ENCODE measurements at regions not wholly inside any gene's neighbourhood (a gene's known extent, or its start where the extent isn't known, plus 50 kb on each side); places are given as distances from the start of the nearest gene placed in this dataset.
"Not testable (repeated sequence)": the region's sequence is repeated elsewhere in the genome, so short reads cannot be mapped to it uniquely, and the experiment has no call there.

DNA sequence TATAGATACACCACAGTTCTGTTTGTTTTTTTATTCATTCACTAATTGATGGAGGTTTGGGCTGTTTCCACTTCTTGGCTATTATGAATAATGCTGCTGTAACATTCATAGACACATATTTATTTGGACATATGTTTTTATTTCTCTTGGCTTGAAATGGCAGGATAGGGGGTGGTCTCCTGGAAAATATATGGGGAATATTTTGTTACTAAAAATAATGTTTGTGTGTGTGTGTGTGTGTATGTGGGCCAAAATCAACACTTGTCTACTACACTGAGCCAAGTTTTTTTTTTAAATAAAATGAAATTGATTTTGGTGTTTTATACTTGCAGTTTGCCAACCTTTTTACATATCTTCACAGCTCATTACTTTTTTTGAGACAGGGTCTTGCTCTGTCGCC is 264.4 kb upstream of the SULF2 start:
- no peak overlapping the region for H3K4me3 Mint-ChIP-seq
- H3K27ac Mint-ChIP-seq = no peak overlapping the region
- peaks cover 2% of the 10 kb centered on the region for H3K27me3 Mint-ChIP-seq
- H3K4me1 Mint-ChIP-seq (ENCODE audit: low read depth) = no peaks in the 10 kb centered on the region
- peaks cover 3% of the 10 kb centered on the region for H3K9me3 Mint-ChIP-seq (ENCODE audit: low read depth)
- no peaks in the 10 kb centered on the region for H3K36me3 Mint-ChIP-seq

DNA sequence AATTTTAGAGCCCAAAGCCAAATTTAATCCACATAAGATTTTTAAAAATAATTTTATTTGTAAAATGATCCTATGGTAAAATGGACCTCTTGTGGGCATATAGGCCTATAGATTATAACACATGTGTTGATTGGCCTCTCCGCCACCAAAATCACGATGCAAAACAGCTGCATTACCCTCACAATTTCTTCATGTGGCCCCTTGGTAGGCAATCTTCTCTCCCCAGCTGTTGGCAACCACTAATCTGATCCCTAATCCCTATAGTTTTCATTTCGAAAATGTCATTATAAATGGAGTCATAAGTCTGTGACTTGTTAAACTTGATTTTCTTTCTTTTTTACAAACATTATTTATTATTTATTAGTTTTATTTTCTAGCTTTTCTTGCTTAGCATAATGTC is 263.9 kb upstream of the SULF2 start:
- Mint-ChIP-seq H3K9me3 (ENCODE audit: low read depth) (peaks cover 3% of the 10 kb centered on the region), H3K4me1 (ENCODE audit: low read depth) (no peaks in the 10 kb centered on the region), H3K4me3 (no peak overlapping the region), H3K27me3 (peaks cover 2% of the 10 kb centered on the region), H3K27ac (no peak overlapping the region), H3K36me3 (no peaks in the 10 kb centered on the region)

DNA sequence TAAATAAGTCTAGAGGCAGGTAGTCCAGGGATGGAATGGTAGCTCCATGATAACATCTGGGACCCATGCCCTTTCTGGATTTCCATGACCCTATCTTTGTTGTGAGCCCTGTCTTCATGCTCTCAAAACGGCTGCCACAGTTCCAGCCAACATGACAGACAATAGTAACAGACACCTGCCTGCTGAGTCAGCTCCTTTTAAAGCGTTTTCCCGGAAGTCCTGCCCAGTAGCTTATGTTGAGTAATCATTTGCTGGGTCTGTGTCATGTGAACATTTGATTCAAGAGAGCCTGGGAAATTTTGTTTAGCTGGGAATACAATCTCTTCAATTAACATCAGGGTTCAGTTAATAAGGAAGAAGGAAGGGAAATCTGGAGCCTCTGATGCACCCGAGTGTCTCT is 262.2 kb upstream of the SULF2 start:
- H3K4me1 Mint-ChIP-seq (ENCODE audit: low read depth) = no peaks in the 10 kb centered on the region
- no peak overlapping the region for H3K4me3 Mint-ChIP-seq
- no peak overlapping the region for H3K27ac Mint-ChIP-seq
- peaks cover 3% of the 10 kb centered on the region for H3K9me3 Mint-ChIP-seq (ENCODE audit: low read depth)
- H3K27me3 Mint-ChIP-seq = peaks cover 2% of the 10 kb centered on the region
- H3K36me3 Mint-ChIP-seq = no peaks in the 10 kb centered on the region

DNA sequence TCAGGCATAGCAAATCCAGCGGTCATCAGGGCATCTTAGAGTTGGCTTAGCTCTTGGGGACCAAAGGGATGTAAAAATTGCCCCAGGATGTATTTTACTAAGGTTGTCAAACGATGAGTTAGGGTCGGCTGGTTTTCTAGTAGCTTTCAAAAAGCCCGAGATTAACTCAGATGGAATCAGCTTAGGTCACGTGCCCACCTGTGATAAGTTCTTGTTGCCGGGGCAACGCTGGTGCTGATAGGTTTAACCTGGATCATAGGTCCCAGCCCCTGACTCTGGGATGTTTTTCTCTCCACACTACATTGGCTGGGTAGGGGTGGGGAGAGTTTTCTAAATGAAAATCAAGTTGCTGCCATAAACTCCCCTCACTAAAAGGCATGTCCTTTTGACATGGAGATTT is 257.3 kb upstream of the SULF2 start:
- Mint-ChIP-seq H3K4me1 (ENCODE audit: low read depth) (no peaks in the 10 kb centered on the region), H3K9me3 (ENCODE audit: low read depth) (no peaks in the 10 kb centered on the region), H3K36me3 (no peaks in the 10 kb centered on the region), H3K4me3 (no peak overlapping the region), H3K27me3 (no peaks in the 10 kb centered on the region), H3K27ac (no peak overlapping the region)

DNA sequence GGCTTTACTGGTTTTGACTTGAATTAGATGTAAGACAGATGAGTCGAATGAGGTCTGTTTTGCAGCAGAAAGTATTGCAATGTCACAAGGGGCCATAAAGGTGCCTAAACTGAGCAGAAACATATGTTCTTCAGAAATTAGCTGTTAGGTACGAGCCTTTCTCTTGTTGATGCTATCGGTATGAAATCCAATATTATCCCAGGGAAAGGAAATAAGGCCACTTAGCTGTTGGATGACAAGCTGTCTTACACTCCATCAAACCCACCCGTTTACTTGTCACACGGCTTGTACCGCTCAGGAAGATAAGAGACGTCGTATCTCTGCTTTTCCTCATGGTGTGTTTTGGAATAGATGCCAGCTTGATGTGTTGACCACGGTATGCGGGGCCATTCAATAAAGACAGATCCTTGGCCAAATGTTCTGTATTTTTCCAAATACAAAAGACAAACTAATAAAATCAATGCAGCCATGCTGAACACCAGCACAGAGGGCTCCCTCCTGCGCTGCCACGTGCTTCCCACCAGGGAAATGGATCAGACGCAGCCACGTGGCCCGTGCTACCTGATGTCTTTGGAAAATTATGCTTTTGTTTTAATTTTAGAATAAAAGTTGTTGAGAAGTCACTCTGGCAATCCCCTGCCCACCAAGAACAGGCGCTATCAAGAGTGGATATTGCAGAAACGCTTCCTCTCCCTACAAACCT is 255.9 kb upstream of the SULF2 start:
- Mint-ChIP-seq H3K27me3 (no peaks in the 10 kb centered on the region), H3K4me3 (no peak overlapping the region), H3K9me3 (ENCODE audit: low read depth) (no peaks in the 10 kb centered on the region), H3K27ac (no peak overlapping the region), H3K36me3 (no peaks in the 10 kb centered on the region), H3K4me1 (ENCODE audit: low read depth) (no peaks in the 10 kb centered on the region)

DNA sequence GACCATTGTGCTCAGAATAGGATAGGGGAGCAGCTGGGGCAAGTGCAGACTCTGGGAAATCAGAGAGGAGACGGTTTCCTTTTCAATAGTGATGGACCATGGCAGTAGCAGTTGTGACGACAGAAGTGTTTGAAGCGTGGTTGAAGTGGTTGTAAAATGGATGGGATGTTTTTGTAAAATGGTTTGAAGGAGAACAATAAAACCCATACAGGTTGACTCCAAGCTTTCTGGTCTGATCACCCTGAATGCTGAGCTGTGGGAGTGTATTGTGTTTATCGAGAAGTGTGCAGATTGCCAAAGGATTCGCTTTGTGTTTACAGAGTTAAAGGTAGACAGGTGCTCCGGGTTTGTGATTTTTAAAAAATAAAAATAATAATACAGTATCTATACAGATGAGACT is 255.2 kb upstream of the SULF2 start:
- Mint-ChIP-seq H3K4me3 (no peak overlapping the region), H3K36me3 (no peaks in the 10 kb centered on the region), H3K9me3 (ENCODE audit: low read depth) (no peaks in the 10 kb centered on the region), H3K27ac (no peak overlapping the region), H3K27me3 (no peaks in the 10 kb centered on the region), H3K4me1 (ENCODE audit: low read depth) (no peaks in the 10 kb centered on the region)

DNA sequence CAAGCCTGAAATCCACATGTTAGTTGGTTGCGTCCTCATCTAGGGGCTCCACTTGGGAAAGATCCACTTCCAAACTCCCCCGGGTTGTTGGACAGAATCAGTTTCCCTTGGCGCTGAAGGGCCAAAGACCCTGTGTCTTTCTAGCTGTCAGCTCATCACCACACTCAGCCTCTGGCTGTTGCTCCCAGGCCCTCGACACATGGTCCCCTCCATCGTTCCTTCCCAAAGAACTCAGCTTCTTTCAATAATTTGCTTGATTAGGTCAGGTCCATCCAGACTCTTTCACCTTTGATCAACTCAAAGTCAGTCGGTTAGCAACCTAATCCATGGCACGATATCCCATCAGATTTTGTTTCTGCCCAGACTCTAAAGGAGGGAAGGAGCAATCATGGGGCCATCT is 254.8 kb upstream of the SULF2 start:
- Mint-ChIP-seq H3K27me3 (no peaks in the 10 kb centered on the region), H3K4me1 (ENCODE audit: low read depth) (no peaks in the 10 kb centered on the region), H3K36me3 (no peaks in the 10 kb centered on the region), H3K4me3 (no peak overlapping the region), H3K27ac (no peak overlapping the region), H3K9me3 (ENCODE audit: low read depth) (no peaks in the 10 kb centered on the region)

DNA sequence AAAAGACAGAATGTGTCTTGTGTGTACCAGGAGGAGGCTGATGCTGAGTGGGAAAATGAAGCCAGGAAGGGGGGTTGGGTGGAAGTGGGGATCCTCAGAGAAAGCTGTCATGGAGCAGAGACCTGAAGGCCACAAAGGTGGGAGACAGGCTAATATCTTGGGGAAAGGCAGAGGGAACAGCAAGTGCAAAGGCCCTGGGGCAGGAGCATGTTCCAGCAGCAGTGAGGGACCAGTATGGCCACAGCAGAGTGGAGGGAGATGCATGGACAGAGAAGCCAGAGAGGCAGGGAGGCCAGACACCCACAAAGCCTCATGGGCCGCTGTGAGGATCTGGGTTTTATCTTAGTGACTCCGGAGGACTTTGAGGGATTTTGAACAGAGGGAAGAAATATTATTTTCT is 254.2 kb upstream of the SULF2 start:
- Mint-ChIP-seq H3K36me3 (no peaks in the 10 kb centered on the region), H3K9me3 (ENCODE audit: low read depth) (no peaks in the 10 kb centered on the region), H3K4me1 (ENCODE audit: low read depth) (no peaks in the 10 kb centered on the region), H3K4me3 (no peak overlapping the region), H3K27ac (no peak overlapping the region), H3K27me3 (no peaks in the 10 kb centered on the region)

DNA sequence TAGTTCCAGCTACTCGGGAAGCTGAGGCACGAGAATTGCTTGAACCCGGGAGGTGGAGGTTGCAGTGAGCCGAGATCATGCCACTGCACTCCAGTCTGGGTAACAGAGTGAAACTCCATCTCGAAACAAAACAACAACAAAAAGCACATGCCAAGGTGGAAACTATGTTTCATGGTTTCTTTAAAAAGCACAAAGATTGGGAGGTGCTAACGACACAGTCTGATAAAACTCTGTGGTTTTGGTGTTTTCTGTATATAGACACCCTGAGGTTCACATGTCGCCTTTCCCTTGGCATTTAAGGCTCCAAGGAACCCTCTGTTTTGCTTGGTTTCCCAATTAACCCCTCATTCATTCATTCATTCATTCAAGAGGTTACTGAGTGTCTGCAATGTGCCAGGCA is 253.4 kb upstream of the SULF2 start:
- Mint-ChIP-seq H3K4me3 (no peak overlapping the region), H3K4me1 (ENCODE audit: low read depth) (no peaks in the 10 kb centered on the region), H3K27me3 (no peaks in the 10 kb centered on the region), H3K27ac (no peak overlapping the region), H3K36me3 (no peaks in the 10 kb centered on the region), H3K9me3 (ENCODE audit: low read depth) (no peaks in the 10 kb centered on the region)

DNA sequence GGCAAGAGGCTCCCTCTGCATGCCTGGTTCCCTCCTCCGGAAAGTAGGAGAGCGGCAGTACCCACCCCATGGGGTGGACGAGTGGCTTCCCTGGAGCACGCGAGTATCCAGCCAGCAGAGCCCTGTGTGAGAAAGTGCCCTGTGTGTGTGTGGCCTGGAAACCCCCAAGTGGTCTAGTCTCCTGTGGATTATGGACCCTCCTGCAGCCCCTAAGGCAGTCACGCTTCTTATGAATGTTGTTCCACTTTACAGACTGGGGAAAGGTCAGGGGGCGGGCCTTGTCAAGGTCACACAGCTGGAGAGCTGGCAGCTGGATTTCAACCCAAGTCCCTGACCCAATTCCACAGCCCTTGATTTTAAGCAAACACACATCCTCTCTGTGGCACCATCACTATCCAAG is 252.5 kb upstream of the SULF2 start:
- H3K36me3 Mint-ChIP-seq; H3K4me1 Mint-ChIP-seq (ENCODE audit: low read depth); H3K9me3 Mint-ChIP-seq (ENCODE audit: low read depth); H3K27ac Mint-ChIP-seq; H3K4me3 Mint-ChIP-seq; H3K27me3 Mint-ChIP-seq: not testable (repeated sequence)

DNA sequence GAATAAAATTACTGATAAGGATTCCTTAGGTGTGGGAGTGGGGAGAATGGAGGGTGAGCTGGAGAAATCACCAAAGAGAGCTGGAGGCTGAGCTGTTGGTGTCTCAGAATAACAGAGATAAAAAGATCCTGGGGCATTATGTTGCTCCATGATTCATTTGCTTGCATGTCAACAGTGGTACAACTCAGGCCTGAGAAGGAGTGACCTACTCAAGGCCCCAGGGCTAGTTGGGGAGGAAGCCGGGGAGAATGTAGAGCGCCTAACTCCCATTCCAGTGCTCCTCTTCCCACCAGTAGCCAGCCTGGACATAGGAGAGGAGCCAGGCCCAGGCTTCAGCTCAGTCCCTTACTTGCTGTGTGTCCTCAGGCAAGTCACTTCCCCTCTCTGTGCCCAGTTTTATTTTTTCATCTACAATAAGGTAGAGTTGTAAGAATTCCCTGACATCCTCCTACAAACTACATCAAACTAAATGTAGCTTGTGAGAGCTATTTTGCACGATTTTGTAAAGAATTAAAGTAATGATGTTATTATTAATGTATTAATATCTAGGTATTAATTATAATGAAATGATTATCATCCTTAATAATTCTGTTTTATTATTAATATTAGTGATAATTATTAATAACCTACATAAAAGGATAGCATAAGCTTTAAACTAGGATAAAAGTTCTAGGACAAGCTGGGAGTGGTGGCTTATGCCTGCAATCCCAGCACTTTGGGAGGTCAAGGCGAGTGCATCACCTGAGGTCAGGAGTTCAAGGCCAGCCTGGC is 250.9 kb upstream of the SULF2 start:
- Mint-ChIP-seq H3K4me3 (no peak overlapping the region), H3K4me1 (ENCODE audit: low read depth) (no peaks in the 10 kb centered on the region), H3K36me3 (no peaks in the 10 kb centered on the region), H3K27me3 (peaks cover 6% of the 10 kb centered on the region), H3K9me3 (ENCODE audit: low read depth) (no peaks in the 10 kb centered on the region), H3K27ac (no peak overlapping the region)

DNA sequence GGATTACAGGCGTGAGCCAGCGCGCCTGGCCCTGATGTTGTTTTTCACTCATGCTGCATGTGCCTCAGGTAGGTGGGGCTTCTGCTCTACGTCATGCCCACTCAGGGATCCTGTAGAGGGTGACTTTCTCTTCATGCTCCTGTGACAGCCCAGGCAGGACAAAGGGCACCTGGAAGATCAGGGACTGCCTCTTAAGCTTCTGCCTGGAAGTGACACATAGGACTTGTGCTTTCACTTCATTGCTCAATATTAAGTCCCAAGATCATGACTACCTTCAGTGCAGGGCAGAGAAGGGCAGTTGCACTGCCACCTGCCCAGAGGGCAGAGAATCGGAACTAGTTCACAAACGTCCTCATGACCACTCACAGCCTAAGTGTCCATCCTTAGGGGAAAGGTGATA is 249.5 kb upstream of the SULF2 start:
- H3K27me3 Mint-ChIP-seq = peaks cover 6% of the 10 kb centered on the region
- no peak overlapping the region for H3K4me3 Mint-ChIP-seq
- H3K36me3 Mint-ChIP-seq = no peaks in the 10 kb centered on the region
- no peak overlapping the region for H3K27ac Mint-ChIP-seq
- no peaks in the 10 kb centered on the region for H3K9me3 Mint-ChIP-seq (ENCODE audit: low read depth)
- H3K4me1 Mint-ChIP-seq (ENCODE audit: low read depth) = no peaks in the 10 kb centered on the region

DNA sequence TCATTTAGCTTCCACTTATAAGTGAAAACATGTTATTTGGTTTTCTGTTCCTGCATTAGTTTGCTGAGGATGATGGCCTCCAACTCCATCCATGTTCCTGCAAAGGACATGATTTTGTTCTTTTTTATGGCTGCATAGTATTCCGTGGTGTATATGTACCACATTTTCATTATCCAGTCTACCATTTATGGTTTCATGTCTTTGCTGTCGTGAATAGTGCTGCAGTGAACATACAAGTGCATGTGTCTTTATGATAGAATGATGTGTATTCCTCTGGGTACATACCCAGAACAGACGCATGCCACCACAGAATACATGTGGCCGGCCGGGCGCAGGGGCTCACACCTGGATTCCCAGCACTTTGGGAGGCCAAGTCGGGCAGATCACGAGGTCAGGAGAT is 247.7 kb upstream of the SULF2 start:
- H3K4me3 Mint-ChIP-seq; H3K4me1 Mint-ChIP-seq (ENCODE audit: low read depth); H3K36me3 Mint-ChIP-seq; H3K27me3 Mint-ChIP-seq; H3K9me3 Mint-ChIP-seq (ENCODE audit: low read depth); H3K27ac Mint-ChIP-seq: not testable (repeated sequence)

DNA sequence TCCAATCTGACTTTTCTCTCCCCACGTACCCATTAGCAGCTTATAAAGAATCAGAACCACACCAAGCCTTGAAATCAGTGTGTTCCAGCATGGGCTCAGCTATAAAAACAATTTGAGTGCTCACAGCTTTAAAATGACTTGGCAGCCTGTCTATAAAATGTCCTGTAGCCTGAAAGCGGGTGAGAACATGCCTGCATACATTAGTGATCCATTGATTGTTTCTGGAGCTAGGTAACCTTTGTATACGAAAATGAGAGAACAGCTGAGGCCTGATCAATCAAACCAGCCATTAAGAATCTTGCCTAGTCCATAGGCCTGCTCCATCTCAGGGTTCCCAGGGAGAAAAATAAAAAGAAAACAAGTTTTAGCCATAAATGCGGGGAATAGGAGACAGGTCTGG is 245.8 kb upstream of the SULF2 start:
- H3K27ac Mint-ChIP-seq = no peak overlapping the region
- no peak overlapping the region for H3K4me3 Mint-ChIP-seq
- peaks cover 6% of the 10 kb centered on the region for H3K27me3 Mint-ChIP-seq
- H3K36me3 Mint-ChIP-seq = no peaks in the 10 kb centered on the region
- H3K4me1 Mint-ChIP-seq (ENCODE audit: low read depth) = no peaks in the 10 kb centered on the region
- no peaks in the 10 kb centered on the region for H3K9me3 Mint-ChIP-seq (ENCODE audit: low read depth)

DNA sequence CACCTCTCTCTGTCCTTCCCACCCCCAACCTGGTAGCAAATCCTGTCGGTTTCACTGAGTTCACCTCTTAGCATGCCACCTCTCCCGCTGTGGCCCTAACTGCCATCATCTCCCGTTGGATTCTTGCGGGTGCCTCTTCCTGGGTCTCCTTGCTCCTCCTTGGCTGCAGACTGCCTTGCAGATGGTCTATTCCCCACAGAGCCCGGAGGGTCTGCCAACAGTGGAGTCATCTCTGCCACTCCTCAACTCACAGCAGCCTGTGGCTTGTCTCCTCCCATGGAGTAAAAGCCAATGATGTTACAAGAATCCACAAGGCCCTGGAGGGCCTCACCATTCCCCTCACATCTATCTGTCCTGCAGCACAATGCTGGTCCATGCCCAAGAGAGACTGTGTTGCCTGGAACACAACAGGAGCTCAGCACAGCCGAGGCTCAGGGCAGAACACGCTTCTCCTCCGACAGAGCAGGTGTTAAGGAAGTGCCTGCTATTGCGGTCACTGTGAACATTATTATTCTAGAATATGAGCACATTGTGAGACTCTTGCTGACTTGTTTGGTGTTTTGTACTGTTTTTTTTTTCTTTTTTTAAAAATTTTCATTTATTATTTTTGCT is 241.8 kb upstream of the SULF2 start:
- H3K4me1 Mint-ChIP-seq (ENCODE audit: low read depth) = no peaks in the 10 kb centered on the region
- H3K36me3 Mint-ChIP-seq = no peaks in the 10 kb centered on the region
- peaks cover 2% of the 10 kb centered on the region for H3K27me3 Mint-ChIP-seq
- no peak overlapping the region for H3K4me3 Mint-ChIP-seq
- H3K27ac Mint-ChIP-seq = no peak overlapping the region
- H3K9me3 Mint-ChIP-seq (ENCODE audit: low read depth) = peaks cover 10% of the 10 kb centered on the region

DNA sequence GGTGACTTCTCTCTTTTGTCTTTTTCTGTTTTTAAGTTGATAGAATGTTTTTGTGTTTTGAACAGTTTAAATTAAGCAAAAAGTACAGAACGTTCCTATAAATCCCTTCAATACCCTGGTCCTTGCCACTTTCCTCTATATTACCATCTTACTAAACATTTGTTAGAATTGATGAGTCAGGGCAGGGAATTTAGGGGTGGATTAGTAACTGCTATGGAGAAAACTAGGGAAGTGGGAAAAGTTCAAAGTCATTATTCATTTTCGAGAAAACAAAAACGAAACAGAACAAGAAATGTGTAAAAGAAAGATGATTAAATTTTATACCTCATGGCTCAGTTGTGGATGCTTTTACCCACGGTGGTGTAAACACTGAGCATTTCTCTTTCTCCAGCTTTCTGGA is 240.4 kb upstream of the SULF2 start:
- H3K9me3 Mint-ChIP-seq (ENCODE audit: low read depth) = peaks cover 13% of the 10 kb centered on the region
- H3K36me3 Mint-ChIP-seq = no peaks in the 10 kb centered on the region
- peaks cover 2% of the 10 kb centered on the region for H3K27me3 Mint-ChIP-seq
- no peak overlapping the region for H3K4me3 Mint-ChIP-seq
- H3K27ac Mint-ChIP-seq = no peak overlapping the region
- no peaks in the 10 kb centered on the region for H3K4me1 Mint-ChIP-seq (ENCODE audit: low read depth)

All from activated naive CD8-positive, alpha-beta T cell (primary cell).